Upper lobe of left lung (tissue), 4 donors: ENCODE measurements at regions not wholly inside any gene's neighbourhood (a gene's known extent, or its start where the extent isn't known, plus 50 kb on each side); places are given as distances from the start of the nearest gene placed in this dataset.

Source experiments
- EP300 ChIP-seq, 4 donors: sonication (generic); formaldehyde crosslinking; IDR thresholded peaks; one replicate each; pipeline ENCODE4 v1.5.1; 2017; ENCODE audit warnings: antibody characterized with exemption in 4 of 4, control low read depth in 2 of 4
- POLR2A ChIP-seq, 4 donors: fragments of 450-650 bp; IDR thresholded peaks; one replicate each; pipeline ENCODE4 v1.5.1; 2016 to 2017; ENCODE audit warnings: antibody characterized with exemption in 4 of 4, mild to moderate bottlenecking in 2 of 4
- TF ChIP-seq, protein P1 (sequence below), 6 experiments: fragments of 450-650 bp in 4 of 6; fragments of 200-600 bp in 2 of 6; sonication (generic) in 2 of 6; IDR thresholded peaks; one replicate each; pipeline ENCODE4 v1.5.1; 2016 to 2019; ENCODE audit warnings: antibody characterized with exemption in 6 of 6

- TF ChIP-seq, protein P1, sequence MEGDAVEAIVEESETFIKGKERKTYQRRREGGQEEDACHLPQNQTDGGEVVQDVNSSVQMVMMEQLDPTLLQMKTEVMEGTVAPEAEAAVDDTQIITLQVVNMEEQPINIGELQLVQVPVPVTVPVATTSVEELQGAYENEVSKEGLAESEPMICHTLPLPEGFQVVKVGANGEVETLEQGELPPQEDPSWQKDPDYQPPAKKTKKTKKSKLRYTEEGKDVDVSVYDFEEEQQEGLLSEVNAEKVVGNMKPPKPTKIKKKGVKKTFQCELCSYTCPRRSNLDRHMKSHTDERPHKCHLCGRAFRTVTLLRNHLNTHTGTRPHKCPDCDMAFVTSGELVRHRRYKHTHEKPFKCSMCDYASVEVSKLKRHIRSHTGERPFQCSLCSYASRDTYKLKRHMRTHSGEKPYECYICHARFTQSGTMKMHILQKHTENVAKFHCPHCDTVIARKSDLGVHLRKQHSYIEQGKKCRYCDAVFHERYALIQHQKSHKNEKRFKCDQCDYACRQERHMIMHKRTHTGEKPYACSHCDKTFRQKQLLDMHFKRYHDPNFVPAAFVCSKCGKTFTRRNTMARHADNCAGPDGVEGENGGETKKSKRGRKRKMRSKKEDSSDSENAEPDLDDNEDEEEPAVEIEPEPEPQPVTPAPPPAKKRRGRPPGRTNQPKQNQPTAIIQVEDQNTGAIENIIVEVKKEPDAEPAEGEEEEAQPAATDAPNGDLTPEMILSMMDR (IDR thresholded peaks at IDR 0.05), result no peak
- no peak for TF ChIP-seq EP300 (IDR thresholded peaks at IDR 0.05)
- TF ChIP-seq POLR2A (IDR thresholded peaks at IDR 0.05), result no peak
Observed at GRCh38 chr12:65637774-65638173, 186.5 kb upstream of the HMGA2 start.
